Naive thymus-derived CD4-positive, alpha-beta T cell (primary cell): ENCODE measurements at regions not wholly inside any gene's neighbourhood (a gene's known extent, or its start where the extent isn't known, plus 50 kb on each side); places are given as distances from the start of the nearest gene placed in this dataset.

Source experiments
- ATAC-seq: fragments of 150-1000 bp; cut with Tn5 transposase; 2 replicates; pipeline ENCODE4 v1.10.0; 2021; ENCODE audit warnings: mild to moderate bottlenecking, moderate library complexity
- CTCF ChIA-PET: fragments of 350-600 bp; sonication (Branson Sonifier 250); formaldehyde crosslinking; loops from one replicate; lab custom pipeline; 2021; ENCODE audit warnings: antibody characterized with exemption; lab: Charles Lee
- POLR2A ChIA-PET: fragments of 350-600 bp; sonication (Branson Sonifier 250); formaldehyde crosslinking; loops from one replicate; lab custom pipeline; 2021; ENCODE audit warnings: antibody characterized with exemption, inconsistent platforms; lab: Charles Lee
- DNase-seq, 9 donors: peaks; one replicate each; pipeline versions ENCODE4 v3.0.0 to v3.0.0-alpha.2; 2020 to 2022; ENCODE audit warnings: mixed read lengths in 1 of 9
- H3K27ac ChIP-seq: one replicate; pipeline ENCODE4 v1.7.0; 2013; ENCODE audit warnings: mild to moderate bottlenecking, low read depth, low read length, moderate library complexity
- H3K27me3 ChIP-seq, 2 donors: one replicate each; pipeline ENCODE4 v1.7.0; 2013; ENCODE audit warnings: low read length in 2 of 2, mild to moderate bottlenecking in 2 of 2, moderate library complexity in 2 of 2; ENCODE audit not compliant: control insufficient read depth in 2 of 2, insufficient read depth in 2 of 2
- H3K36me3 ChIP-seq, 3 experiments: 1 replicate in 2 of 3; 2 replicates in 1 of 3; pipeline ENCODE4 v1.7.0; 2013; ENCODE audit warnings: low read length in 3 of 3, mild to moderate bottlenecking in 3 of 3, moderate library complexity in 1 of 3; ENCODE audit not compliant: insufficient read depth in 3 of 3, control insufficient read depth in 2 of 3
- H3K4me1 ChIP-seq, 2 donors: one replicate each; pipeline ENCODE4 v1.7.0; 2013; ENCODE audit warnings: low read length in 2 of 2, mild to moderate bottlenecking in 2 of 2, moderate library complexity in 1 of 2; ENCODE audit not compliant: control insufficient read depth in 2 of 2, insufficient read depth in 2 of 2
- H3K4me3 ChIP-seq: 2 replicates; pipeline ENCODE4 v1.7.0; 2013; ENCODE audit warnings: mild to moderate bottlenecking, low read length
- H3K9me3 ChIP-seq, 3 experiments: 1 replicate in 2 of 3; 2 replicates in 1 of 3; pipeline ENCODE4 v1.7.0; 2013; ENCODE audit warnings: low read length in 3 of 3; ENCODE audit not compliant: control insufficient read depth in 2 of 3
- H3K27ac Mint-ChIP-seq, 9 donors: one replicate each; pipeline ENCODE4 v1.8.0; 2020 to 2022; ENCODE audit warnings: mixed read lengths in 9 of 9, mild to moderate bottlenecking in 8 of 9, moderate library complexity in 5 of 9, inconsistent platforms in 2 of 9
- H3K27me3 Mint-ChIP-seq, 5 donors: one replicate each; pipeline ENCODE4 v1.8.0; 2021 to 2022; ENCODE audit warnings: mixed read lengths in 5 of 5, mild to moderate bottlenecking in 1 of 5
- H3K36me3 Mint-ChIP-seq, 5 donors: one replicate each; pipeline ENCODE4 v1.8.0; 2020 to 2022; ENCODE audit warnings: mixed read lengths in 5 of 5, mild to moderate bottlenecking in 3 of 5, inconsistent platforms in 1 of 5
- H3K4me1 Mint-ChIP-seq, 7 donors: one replicate each; pipeline ENCODE4 v1.8.0; 2020 to 2022; ENCODE audit warnings: mixed read lengths in 7 of 7, mild to moderate bottlenecking in 3 of 7, inconsistent platforms in 1 of 7
- H3K4me3 Mint-ChIP-seq, 10 donors: one replicate each; pipeline ENCODE4 v1.8.0; 2020 to 2022; ENCODE audit warnings: mild to moderate bottlenecking in 10 of 10, mixed read lengths in 10 of 10, moderate library complexity in 6 of 10, inconsistent platforms in 2 of 10
- H3K9me3 Mint-ChIP-seq, 11 donors: one replicate each; pipeline ENCODE4 v1.8.0; 2020 to 2022; ENCODE audit warnings: mixed read lengths in 11 of 11, mild to moderate bottlenecking in 4 of 11, inconsistent platforms in 1 of 11, moderate library complexity in 1 of 11
- intact Hi-C, 2 donors: fragments of 100-400 bp; cut with micrococcal nuclease; formaldehyde crosslinking; loops; one replicate each; pipeline ENCODE4 v1.15.1; 2023

DNA sequence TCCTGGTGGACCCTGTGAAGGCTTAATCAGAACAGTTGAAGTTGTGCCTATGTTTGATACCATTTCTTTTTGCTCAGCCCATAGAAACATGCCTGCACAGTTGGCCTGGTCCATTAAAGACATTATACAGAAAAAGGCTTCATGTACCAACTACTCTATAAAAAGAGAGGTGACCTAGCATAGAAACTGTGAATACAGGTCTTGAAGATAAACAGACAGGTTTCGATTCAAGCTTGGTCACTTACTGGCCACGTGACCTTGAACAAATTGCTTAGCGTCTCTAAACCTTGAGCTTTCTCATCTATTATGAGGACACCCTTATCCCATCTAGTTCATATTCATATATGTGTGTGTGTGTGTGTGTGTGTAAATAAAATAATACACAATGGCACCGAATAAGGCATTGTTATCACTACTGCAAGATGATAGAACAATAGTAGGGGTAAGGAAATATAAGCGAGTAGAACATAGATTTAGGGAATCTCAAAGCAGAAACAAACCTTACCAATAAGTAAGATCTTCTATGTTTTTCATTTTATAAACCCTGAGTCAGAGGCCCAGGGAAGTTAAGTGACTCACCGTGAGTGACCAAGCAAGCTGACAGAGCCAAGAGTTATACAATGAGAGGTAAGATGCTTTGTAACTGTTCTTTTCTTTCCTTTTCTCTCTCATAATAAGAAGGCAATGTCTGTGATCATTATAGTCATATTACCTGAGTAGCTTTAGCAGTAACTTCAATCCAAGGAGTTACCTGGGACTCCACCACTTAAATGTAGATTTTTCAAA is 476.8 kb upstream of the DEPDC1 start:
- Histone ChIP-seq H3K9me3 (no peaks in the 10 kb centered on the region), H3K4me3 (no peak overlapping the region), H3K4me1 (no peaks in the 10 kb centered on the region), H3K36me3 (no peaks in the 10 kb centered on the region), H3K27ac (no peak overlapping the region), H3K27me3 (no peaks in the 10 kb centered on the region)
- intact Hi-C loops = no loop called here
- ChIA-PET CTCF (no interaction called here), POLR2A (no interaction called here)
- H3K36me3 Mint-ChIP-seq = no peaks in the 10 kb centered on the region
- peaks cover 0 to 5% (median 0%) of the 10 kb centered on the region in 11 donors for H3K9me3 Mint-ChIP-seq
- H3K4me3 Mint-ChIP-seq = no peak overlapping the region
- H3K27me3 Mint-ChIP-seq = no peaks in the 10 kb centered on the region
- H3K4me1 Mint-ChIP-seq = no peaks in the 10 kb centered on the region
- no peak overlapping the region for H3K27ac Mint-ChIP-seq
- ATAC-seq (no peak), DNase-seq (no peak)

DNA sequence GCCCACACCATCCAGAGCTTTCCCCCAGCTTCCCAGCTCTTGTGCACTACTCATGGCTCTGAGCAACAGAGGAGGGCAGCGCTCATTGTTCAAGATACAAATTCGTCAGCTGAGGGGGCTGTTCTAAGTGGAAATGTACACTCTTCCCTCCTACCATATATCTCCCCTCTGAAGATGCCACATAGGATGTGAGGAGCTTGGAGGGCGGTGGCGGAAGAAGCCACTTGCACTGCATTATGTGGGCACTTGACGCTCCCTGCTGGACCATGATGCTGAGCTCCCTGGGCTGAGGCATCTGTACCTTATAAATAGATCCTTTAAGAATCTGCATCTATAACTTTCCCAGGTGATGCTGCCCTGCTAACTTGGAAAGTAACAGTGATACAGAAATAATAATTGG is 477.6 kb upstream of the DEPDC1 start:
- Mint-ChIP-seq H3K36me3 (no peaks in the 10 kb centered on the region), H3K4me3 (no peak overlapping the region), H3K27ac (no peak overlapping the region), H3K27me3 (no peaks in the 10 kb centered on the region), H3K9me3 (peaks cover 0 to 5% (median 0%) of the 10 kb centered on the region in 11 donors), H3K4me1 (no peaks in the 10 kb centered on the region)
- no peak for ATAC-seq
- CTCF ChIA-PET = no interaction called here
- H3K27me3 ChIP-seq = no peaks in the 10 kb centered on the region
- H3K27ac ChIP-seq = no peak overlapping the region
- no peaks in the 10 kb centered on the region for H3K4me1 ChIP-seq
- intact Hi-C loops = no loop called here
- no peaks in the 10 kb centered on the region for H3K36me3 ChIP-seq
- POLR2A ChIA-PET = interaction anchor here (0.7 kb wide), 1 partner anchor 715 kb away, joined by 4 read pairs; no protein-coding TSS in a partner anchor
- no peak for DNase-seq
- H3K4me3 ChIP-seq = no peak overlapping the region
- H3K9me3 ChIP-seq = no peaks in the 10 kb centered on the region

DNA sequence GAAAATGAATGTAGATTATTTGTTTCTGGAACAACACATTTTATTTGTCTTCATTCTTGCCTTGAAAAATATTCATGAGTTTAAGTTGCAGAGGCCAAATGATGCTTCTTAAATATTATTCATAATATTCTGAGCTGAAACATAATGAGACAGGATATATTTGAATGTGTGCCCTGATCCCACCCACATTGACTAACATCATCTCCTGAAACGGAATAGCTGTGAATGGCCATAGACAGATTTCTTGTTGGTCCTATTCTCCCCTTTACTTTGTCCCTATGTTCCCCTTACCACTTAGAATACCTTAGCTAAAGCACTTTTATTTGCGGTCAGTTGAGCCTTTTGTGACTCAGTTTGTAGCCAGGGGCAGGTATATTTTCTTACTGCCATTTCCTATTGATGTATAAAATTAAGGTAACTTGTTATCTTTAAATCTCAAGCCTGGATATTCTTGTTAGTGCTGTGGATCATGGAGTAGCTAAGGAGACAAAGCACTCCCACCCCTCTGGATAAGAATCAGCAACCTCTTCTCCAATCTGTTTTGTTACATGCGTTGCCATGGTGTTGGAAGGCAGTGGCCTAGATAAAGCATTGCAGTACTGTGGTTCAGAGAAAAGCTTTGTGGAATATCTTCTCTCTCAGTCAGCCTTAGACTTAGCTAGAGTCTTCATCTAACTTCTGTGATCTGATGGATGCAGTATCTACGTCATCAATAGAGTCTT is 478.5 kb upstream of the DEPDC1 start:
- Histone ChIP-seq H3K9me3 (no peaks in the 10 kb centered on the region), H3K36me3 (no peaks in the 10 kb centered on the region), H3K27ac (no peak overlapping the region), H3K4me3 (no peak overlapping the region), H3K27me3 (no peaks in the 10 kb centered on the region), H3K4me1 (no peaks in the 10 kb centered on the region)
- Mint-ChIP-seq H3K36me3 (no peaks in the 10 kb centered on the region), H3K27me3 (no peaks in the 10 kb centered on the region), H3K9me3 (peaks cover 0 to 5% (median 0%) of the 10 kb centered on the region in 11 donors), H3K27ac (no peak overlapping the region), H3K4me3 (no peak overlapping the region), H3K4me1 (no peaks in the 10 kb centered on the region)
- intact Hi-C loops = no loop called here
- ATAC-seq = no peak
- ChIA-PET POLR2A (no interaction called here), CTCF (no interaction called here)
- DNase-seq = no peak

DNA sequence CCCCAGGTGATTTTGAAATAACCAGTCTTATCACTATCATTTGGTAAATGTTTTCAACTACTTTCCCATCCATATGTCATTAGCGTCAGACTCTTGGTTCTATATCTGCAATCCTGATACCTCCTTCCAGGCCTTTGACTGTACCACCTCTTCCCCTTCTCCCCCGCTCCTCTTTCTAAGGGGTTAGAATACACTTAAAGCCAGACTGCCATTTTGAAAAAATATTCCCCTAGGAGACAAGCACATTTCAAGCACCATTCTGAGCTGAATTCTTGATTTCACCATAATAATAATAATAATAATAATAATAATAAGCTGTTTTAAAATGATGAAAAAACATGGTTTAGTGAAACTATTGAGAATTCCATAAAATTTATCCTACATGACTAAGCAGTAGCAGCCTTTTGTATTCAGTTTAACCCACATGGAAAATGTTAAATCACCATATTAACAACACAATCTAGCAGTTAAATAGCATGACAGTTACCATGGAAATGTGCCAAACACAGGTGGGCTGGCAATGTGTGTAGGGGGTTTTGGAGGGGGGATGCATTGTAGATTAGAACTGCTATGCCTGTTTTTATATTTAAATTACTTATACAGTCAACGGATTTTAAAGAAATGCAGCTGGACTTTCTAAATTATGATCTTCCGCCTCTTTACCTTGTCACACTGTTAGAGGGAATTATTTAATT is 480.2 kb upstream of the DEPDC1 start:
- no peak overlapping the region for H3K4me3 ChIP-seq
- H3K27ac ChIP-seq = no peak overlapping the region
- intact Hi-C loops = no loop called here
- no peak for DNase-seq
- H3K27ac Mint-ChIP-seq = no peak overlapping the region
- no peaks in the 10 kb centered on the region for H3K36me3 Mint-ChIP-seq
- CTCF ChIA-PET = no interaction called here
- no peaks in the 10 kb centered on the region for H3K27me3 ChIP-seq
- H3K4me1 Mint-ChIP-seq = no peaks in the 10 kb centered on the region
- no peaks in the 10 kb centered on the region for H3K9me3 ChIP-seq
- no peak for ATAC-seq
- no peaks in the 10 kb centered on the region for H3K36me3 ChIP-seq
- peaks cover 0 to 6% (median 2%) of the 10 kb centered on the region in 11 donors for H3K9me3 Mint-ChIP-seq
- H3K27me3 Mint-ChIP-seq = no peaks in the 10 kb centered on the region
- no peaks in the 10 kb centered on the region for H3K4me1 ChIP-seq
- no peak overlapping the region for H3K4me3 Mint-ChIP-seq
- POLR2A ChIA-PET = no interaction called here

DNA sequence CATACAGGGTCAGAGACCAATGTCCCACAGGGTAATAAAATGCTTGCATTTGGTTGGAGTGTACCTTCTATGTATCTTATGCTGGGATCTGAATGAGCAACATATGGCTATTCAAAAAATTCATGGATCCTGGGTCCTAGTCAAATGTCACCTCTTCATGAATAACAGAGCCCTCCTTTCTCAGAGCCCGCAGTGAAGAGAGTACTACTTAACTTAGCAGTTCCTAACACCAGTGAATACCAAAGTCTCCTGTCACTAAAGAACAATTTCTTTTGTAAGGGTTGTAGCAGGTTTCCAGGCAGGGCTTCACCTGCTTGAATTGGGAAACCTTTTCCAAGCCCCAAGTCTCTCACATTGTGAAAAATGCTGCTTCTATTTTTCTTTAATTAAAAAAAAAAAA is 483.0 kb upstream of the DEPDC1 start:
- H3K27ac ChIP-seq = no peak overlapping the region
- POLR2A ChIA-PET = no interaction called here
- H3K36me3 ChIP-seq = no peaks in the 10 kb centered on the region
- CTCF ChIA-PET = no interaction called here
- intact Hi-C loops = no loop called here
- no peaks in the 10 kb centered on the region for H3K27me3 ChIP-seq
- ATAC-seq = no peak
- Mint-ChIP-seq H3K27ac (no peak overlapping the region), H3K9me3 (peaks cover 0 to 6% (median 4%) of the 10 kb centered on the region in 11 donors), H3K27me3 (no peaks in the 10 kb centered on the region), H3K4me3 (no peak overlapping the region), H3K4me1 (peaks cover 0 to under 1% (median 0%) of the 10 kb centered on the region in 7 donors), H3K36me3 (no peaks in the 10 kb centered on the region)
- no peaks in the 10 kb centered on the region for H3K9me3 ChIP-seq
- H3K4me1 ChIP-seq = no peaks in the 10 kb centered on the region
- H3K4me3 ChIP-seq = no peak overlapping the region
- DNase-seq = no peak

DNA sequence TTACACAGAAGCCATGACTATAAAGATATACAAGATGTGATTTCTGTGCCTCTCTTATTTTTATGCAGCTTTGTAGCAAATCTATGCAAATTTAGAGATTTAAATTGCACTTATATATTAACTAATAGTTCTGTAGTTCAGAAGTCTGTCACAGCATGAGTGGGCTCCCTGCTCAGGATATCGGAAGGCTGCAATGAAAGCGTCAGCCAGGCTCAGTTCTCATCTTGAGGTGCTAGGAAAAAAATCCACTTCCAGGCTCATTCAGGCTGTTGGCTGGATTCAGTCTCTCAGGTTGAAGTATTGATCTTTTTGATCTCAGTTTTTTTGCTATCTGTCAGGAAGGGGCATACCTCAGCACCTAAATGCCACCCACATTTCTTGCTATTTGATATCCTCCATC is 487.4 kb upstream of the DEPDC1 start:
- H3K4me1 Mint-ChIP-seq = peaks cover 0 to 2% (median 0%) of the 10 kb centered on the region in 7 donors
- Histone ChIP-seq H3K27ac (no peak overlapping the region), H3K4me1 (no peaks in the 10 kb centered on the region), H3K9me3 (no peaks in the 10 kb centered on the region), H3K36me3 (no peaks in the 10 kb centered on the region), H3K27me3 (no peaks in the 10 kb centered on the region), H3K4me3 (no peak overlapping the region)
- intact Hi-C loops = no loop called here
- ATAC-seq (no peak), DNase-seq (no peak)
- H3K9me3 Mint-ChIP-seq = peaks cover 0 to 26% (median 12%) of the 10 kb centered on the region in 11 donors
- no peak overlapping the region for H3K4me3 Mint-ChIP-seq
- CTCF ChIA-PET = no interaction called here
- POLR2A ChIA-PET = no interaction called here
- H3K36me3 Mint-ChIP-seq = peaks cover 0 to 4% (median 0%) of the 10 kb centered on the region in 5 donors
- no peaks in the 10 kb centered on the region for H3K27me3 Mint-ChIP-seq
- no peak overlapping the region for H3K27ac Mint-ChIP-seq
